Neural progenitor cell (in vitro differentiated cells): ENCODE measurements at regions not wholly inside any gene's neighbourhood (a gene's known extent, or its start where the extent isn't known, plus 50 kb on each side); places are given as distances from the start of the nearest gene placed in this dataset.

ENCODE experiments used
- DNase-seq: peaks from one replicate; pipeline ENCODE4 v3.0.0-alpha.2; 2016; ENCODE audit warnings: low spot score
- H2AFZ ChIP-seq: fragments of 200-600 bp; sonication (generic); replicated peaks from 2 replicates; pipeline ENCODE4 v1.6.1; 2016; ENCODE audit warnings: antibody characterized with exemption
- H3F3A ChIP-seq: fragments of 200-600 bp; sonication (generic); 2 replicates; pipeline ENCODE4 v1.6.1; 2016; ENCODE audit warnings: antibody characterized with exemption, low read depth
- H3K27ac ChIP-seq: fragments of 200-600 bp; sonication (generic); 2 replicates; pipeline ENCODE4 v1.5.1; 2016; ENCODE audit warnings: mild to moderate bottlenecking
- H3K27me3 ChIP-seq: fragments of 200-600 bp; sonication (generic); 2 replicates; pipeline ENCODE4 v1.6.1; 2016; ENCODE audit warnings: mild to moderate bottlenecking, moderate library complexity
- H3K36me3 ChIP-seq: fragments of 200-600 bp; sonication (generic); 2 replicates; pipeline ENCODE4 v1.5.1; 2016
- H3K4me1 ChIP-seq: fragments of 200-600 bp; sonication (generic); 2 replicates; pipeline ENCODE4 v1.6.1; 2016; ENCODE audit warnings: mixed run types
- H3K4me2 ChIP-seq: fragments of 200-600 bp; sonication (generic); 2 replicates; pipeline ENCODE4 v1.6.1; 2016
- H3K4me3 ChIP-seq: fragments of 200-600 bp; sonication (generic); 2 replicates; pipeline ENCODE4 v1.5.1; 2016
- H3K79me2 ChIP-seq: fragments of 200-600 bp; sonication (generic); 2 replicates; pipeline ENCODE4 v1.6.1; 2016; ENCODE audit warnings: low read depth
- H3K9ac ChIP-seq: fragments of 200-600 bp; sonication (generic); 2 replicates; pipeline ENCODE4 v1.6.1; 2016
- H3K9me3 ChIP-seq: fragments of 200-600 bp; sonication (generic); 2 replicates; pipeline ENCODE4 v1.5.1; 2016; ENCODE audit warnings: low read depth
- H4K20me1 ChIP-seq: fragments of 200-600 bp; sonication (generic); 2 replicates; pipeline ENCODE4 v1.6.1; 2016; ENCODE audit warnings: low read depth
- H3K27ac Mint-ChIP-seq: 3 replicates; pipeline ENCODE4 v1.8.0; 2021; ENCODE audit warnings: mixed read lengths
- H3K27me3 Mint-ChIP-seq: 2 replicates; pipeline ENCODE4 v1.8.0; 2022; ENCODE audit warnings: low read depth, mild to moderate bottlenecking, inconsistent platforms, moderate library complexity, mixed read lengths; ENCODE audit not compliant: insufficient read depth
- H3K36me3 Mint-ChIP-seq: 3 replicates; pipeline ENCODE4 v1.8.0; 2021; ENCODE audit warnings: mixed read lengths
- H3K4me1 Mint-ChIP-seq: 3 replicates; pipeline ENCODE4 v1.8.0; 2021; ENCODE audit warnings: mixed read lengths
- H3K4me3 Mint-ChIP-seq: 3 replicates; pipeline ENCODE4 v1.8.0; 2021; ENCODE audit warnings: mild to moderate bottlenecking, moderate library complexity, mixed read lengths
- H3K9me3 Mint-ChIP-seq: 3 replicates; pipeline ENCODE4 v1.8.0; 2020; ENCODE audit warnings: mixed read lengths
- CTCF ChIP-seq: fragments of 200-600 bp; sonication (generic); IDR thresholded peaks from 2 replicates; pipeline ENCODE4 v1.5.1; 2017; ENCODE audit warnings: antibody characterized with exemption, mild to moderate bottlenecking
- EZH2 ChIP-seq: fragments of 200-600 bp; sonication (generic); IDR thresholded peaks from 2 replicates; pipeline ENCODE4 v1.6.1; 2017; ENCODE audit warnings: antibody characterized with exemption, mild to moderate bottlenecking, moderate library complexity
- EZH2phosphoT487 ChIP-seq: fragments of 200-600 bp; sonication (generic); IDR thresholded peaks from 2 replicates; pipeline ENCODE4 v1.6.1; 2017; ENCODE audit warnings: antibody characterized with exemption

DNA sequence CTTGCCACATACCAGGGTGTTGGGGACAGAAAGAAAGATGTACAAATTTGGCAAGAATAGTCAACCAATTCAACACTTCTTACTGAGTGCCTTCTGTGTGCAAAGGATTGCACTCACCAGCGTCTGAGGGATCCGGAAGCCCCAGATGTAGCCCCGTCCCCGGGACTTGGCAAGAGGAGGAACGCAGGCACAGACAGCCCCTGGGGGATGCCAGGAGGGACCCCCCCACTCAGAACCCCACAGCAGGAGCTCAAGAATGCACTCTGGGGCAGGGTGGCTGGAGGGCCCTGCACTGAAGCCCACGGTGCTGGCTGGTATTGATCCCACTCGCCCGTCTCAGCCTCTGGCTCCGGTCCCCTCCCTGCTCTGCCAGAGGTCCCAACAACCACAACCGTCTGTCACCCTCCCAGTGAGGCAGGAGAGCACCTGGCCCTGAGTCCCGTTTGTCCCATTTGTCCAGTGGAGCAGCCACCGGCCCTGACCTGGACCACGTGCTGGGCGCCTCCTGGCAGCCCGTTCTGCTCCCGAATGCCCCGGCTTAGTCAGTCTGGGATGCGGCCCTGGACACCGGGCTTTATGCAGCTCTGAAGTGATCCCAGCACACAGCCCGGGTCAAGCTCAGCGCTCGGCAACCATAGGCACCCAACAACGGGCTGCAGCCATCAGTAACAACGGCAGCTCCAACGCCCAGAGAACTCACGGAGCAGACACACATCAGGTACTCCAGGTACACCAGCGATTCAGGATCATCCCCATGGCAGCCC is 128.7 kb downstream of the DLL1 start:
- H3K27ac ChIP-seq, result no peak overlapping the region
- H3K4me1 ChIP-seq, result peaks cover 14% of the 10 kb centered on the region
- no peaks in the 10 kb centered on the region for H3K9me3 ChIP-seq
- no peaks in the 10 kb centered on the region for H3K79me2 ChIP-seq
- no peaks in the 10 kb centered on the region for H3K36me3 ChIP-seq
- peaks cover 2% of the 10 kb centered on the region for H3F3A ChIP-seq
- H3K4me3 ChIP-seq, result no peak overlapping the region
- H3K4me2 ChIP-seq, result no peak overlapping the region
- H4K20me1 ChIP-seq, result no peaks in the 10 kb centered on the region
- H3K4me1 Mint-ChIP-seq, result peaks cover 31% of the 10 kb centered on the region
- H3K9ac ChIP-seq, result no peak overlapping the region
- H3K36me3 Mint-ChIP-seq, result peaks cover 2% of the 10 kb centered on the region
- no peak overlapping the region for H3K27ac Mint-ChIP-seq
- H3K27me3 ChIP-seq, result no peaks in the 10 kb centered on the region
- peaks cover 25% of the 10 kb centered on the region for H3K27me3 Mint-ChIP-seq
- no peak overlapping the region for H2AFZ ChIP-seq
- peak overlapping the region; percentile 8 for H3K4me3 Mint-ChIP-seq
- TF ChIP-seq EZH2, result no peak
- TF ChIP-seq EZH2phosphoT487, result no peak
- TF ChIP-seq CTCF, result no peak
- H3K9me3 Mint-ChIP-seq, result peaks cover 6% of the 10 kb centered on the region
- DNase-seq, result no peak

DNA sequence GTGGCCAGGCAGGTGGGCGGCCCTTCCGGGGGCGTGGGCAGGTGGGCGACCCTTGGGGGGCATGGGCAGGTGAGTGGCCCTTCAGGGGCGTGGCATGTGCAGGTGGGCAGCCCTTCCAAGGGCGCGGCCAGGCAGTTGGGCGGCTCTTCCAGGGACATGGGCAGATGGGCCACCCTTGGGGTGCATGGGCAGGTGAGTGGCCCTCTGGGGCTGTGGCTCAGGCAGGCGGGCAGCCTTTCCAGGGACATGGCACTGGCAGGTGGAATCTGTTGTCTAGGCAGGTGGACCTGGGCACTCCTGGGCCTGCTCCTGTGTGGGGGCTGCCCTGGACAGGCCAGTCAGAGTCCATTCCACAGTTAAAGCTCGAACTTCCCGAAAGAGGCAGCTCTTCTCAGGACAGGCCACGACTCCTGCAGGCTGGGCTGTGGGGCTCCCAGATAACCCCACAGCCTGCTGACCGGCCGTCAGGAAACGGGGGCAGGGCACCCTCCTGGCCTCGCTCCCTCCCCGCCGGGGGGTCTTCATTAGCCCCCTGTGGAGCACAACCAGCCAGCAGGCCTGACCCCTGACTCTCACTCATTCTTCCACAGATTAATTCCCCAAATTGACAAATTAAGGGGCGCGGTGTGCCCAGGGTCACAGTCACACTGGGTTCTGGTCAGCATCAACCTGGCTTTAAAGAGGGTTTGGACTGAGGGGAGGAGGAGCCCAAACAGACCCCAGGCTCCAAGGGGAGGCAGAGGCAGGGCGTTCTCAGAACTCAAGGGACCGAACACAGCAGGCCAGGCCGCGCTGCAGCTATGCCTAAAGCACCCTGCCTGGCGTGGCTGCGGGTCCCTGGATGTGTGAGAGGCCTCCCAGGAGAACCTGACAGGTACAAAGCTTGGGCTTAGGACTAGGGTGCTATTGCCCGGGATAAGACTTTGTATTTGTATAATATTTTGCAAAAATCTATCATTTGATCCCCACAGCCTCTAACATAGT is 130.0 kb downstream of the DLL1 start:
- Histone ChIP-seq H3K79me2 (no peaks in the 10 kb centered on the region), H4K20me1 (no peaks in the 10 kb centered on the region), H3F3A (peaks cover 2% of the 10 kb centered on the region), H3K4me2 (no peak overlapping the region), H3K4me3 (no peak overlapping the region), H2AFZ (no peak overlapping the region), H3K36me3 (no peaks in the 10 kb centered on the region), H3K27me3 (no peaks in the 10 kb centered on the region), H3K9me3 (no peaks in the 10 kb centered on the region), H3K27ac (no peak overlapping the region), H3K4me1 (peaks cover 14% of the 10 kb centered on the region), H3K9ac (no peak overlapping the region)
- Mint-ChIP-seq H3K9me3 (peaks cover 6% of the 10 kb centered on the region), H3K27ac (no peak overlapping the region), H3K4me3 (no peak overlapping the region), H3K27me3 (peaks cover 21% of the 10 kb centered on the region), H3K36me3 (no peaks in the 10 kb centered on the region), H3K4me1 (peaks cover 33% of the 10 kb centered on the region)
- DNase-seq, result no peak
- no peak for TF ChIP-seq CTCF
- no peak for TF ChIP-seq EZH2phosphoT487
- no peak for TF ChIP-seq EZH2

DNA sequence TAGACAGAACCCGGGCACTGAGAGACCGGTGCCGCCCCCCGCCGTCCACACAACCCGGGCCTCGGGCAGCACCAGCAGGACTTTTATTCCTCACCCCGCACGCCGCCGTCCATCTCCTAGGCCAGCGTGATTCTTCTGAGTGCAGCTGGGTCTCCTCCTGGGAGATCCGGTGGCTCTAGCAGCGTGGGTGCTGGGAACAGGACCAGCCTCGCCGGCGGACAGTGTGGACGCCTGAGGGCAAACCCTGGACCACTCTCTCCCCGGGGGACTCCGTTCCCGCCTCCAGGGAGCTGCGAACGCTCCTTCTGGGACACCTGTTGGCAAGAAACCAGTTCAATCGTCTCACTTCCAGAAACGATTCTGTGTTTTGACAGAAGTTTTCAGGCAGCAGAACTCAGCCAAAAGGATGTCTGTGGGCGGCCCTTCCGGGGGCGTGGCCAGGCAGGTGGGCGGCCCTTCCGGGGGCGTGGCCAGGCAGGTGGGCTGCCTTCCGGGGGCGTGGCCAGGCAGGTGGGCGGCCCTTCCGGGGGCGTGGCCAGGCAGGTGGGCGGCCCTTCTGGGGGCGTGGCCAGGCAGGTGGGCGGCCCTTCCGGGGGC is 130.7 kb downstream of the DLL1 start:
- Histone ChIP-seq H2AFZ (no peak overlapping the region), H3K27ac (no peak overlapping the region), H3K4me3 (no peak overlapping the region), H3K4me1 (peaks cover 13% of the 10 kb centered on the region), H3K9ac (no peak overlapping the region), H3K36me3 (no peaks in the 10 kb centered on the region), H4K20me1 (no peaks in the 10 kb centered on the region), H3K79me2 (no peaks in the 10 kb centered on the region), H3F3A (peaks cover 2% of the 10 kb centered on the region), H3K4me2 (no peak overlapping the region), H3K9me3 (no peaks in the 10 kb centered on the region), H3K27me3 (no peaks in the 10 kb centered on the region)
- Mint-ChIP-seq H3K27me3 (peaks cover 19% of the 10 kb centered on the region), H3K9me3 (peaks cover 6% of the 10 kb centered on the region), H3K27ac (no peak overlapping the region), H3K4me1 (peaks cover 30% of the 10 kb centered on the region), H3K4me3 (no peak overlapping the region), H3K36me3 (no peaks in the 10 kb centered on the region)
- no peak for DNase-seq
- TF ChIP-seq CTCF (no peak), EZH2 (no peak), EZH2phosphoT487 (no peak)
